Activated T-cell treated with anti-CD3 and anti-CD28 coated beads for 1 hour (primary cell): ENCODE measurements at regions not wholly inside any gene's neighbourhood (a gene's known extent, or its start where the extent isn't known, plus 50 kb on each side); places are given as distances from the start of the nearest gene placed in this dataset.

Experiments
- DNase-seq: peaks from one replicate; pipeline ENCODE4 v3.0.0-alpha.2; 2020; ENCODE audit warnings: low read depth

- DNase-seq: no peak
These were observed 56.0 kb upstream of the PIK3CG start for GRCh38 chr7:106808967-106809635.

DNA sequence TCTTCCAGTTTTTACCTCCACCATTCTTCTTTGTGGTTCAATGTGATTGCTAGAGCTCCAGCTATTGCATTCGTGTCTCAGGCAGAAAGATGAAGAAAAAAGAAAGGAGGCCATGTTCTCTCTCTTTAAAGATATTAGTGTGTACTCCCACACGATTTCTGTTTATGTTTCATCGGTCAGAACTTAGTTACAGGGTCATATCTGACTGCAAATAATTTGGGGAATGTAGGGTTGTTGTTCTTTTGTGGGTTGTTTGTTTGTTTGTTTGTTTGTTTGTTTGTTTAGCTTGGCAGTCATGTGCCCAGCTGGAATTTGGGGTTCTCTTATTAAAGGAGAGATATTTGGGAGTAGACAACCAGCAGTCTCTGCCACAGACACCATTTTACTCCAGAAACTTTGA lies 53.6 kb upstream of the PIK3CG start:
- DNase-seq: no peak

DNA sequence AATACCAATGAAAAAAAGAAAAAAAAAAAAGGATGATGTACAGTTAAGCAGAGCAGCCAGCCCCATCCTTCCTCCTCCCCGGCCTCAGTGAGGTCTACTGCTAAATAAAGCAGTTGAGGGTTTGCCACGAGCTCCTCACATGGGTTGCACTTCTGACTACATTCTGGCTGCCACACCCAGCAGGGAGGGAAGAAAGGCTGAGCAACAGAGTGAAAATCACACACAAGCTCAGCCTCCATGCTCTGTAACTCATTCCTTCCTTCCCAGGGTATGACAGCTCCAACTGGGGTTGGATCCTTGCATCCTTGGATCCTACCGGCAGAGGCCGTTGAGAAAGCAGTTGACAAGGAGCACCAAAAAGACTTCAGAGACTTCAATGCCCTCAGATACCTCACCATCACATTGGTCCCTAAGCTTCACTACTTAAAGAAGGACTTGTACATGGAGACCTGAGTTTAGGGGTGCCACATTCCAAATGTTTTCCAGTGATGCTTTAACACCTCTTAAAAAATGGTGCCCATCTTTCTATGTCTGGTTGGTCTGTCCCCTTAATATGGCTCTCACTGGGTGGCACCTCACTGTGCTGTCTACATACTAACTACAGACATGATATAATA lies 52.9 kb upstream of the PIK3CG start:
- no peak for DNase-seq

GRCh38 chr7:106813705-106814305 lies 51.3 kb upstream of the PIK3CG start:
- DNase-seq: no peak

DNA sequence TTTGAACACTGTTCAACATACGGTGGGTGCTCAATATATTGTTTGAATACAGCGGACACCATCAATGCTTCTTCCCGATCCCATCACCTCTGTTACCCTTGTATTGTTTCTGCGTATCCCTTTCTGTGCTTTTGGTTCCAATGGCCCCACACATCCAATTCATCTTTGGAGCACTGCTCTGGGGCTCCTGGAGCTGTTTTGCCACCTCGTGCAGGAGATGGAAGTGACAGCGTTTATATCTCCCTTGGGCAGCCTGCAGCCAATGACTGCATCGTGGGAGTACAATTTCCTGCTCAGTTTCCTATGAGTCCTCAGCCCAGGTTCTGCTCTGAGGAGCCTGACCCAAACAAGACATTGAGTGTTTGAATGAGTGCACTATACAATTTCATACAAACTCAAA lies 50.2 kb upstream of the PIK3CG start:
- no peak for DNase-seq
